HEK293 (cell line): ENCODE measurements at regions not wholly inside any gene's neighbourhood (a gene's known extent, or its start where the extent isn't known, plus 50 kb on each side); places are given as distances from the start of the nearest gene placed in this dataset.

Experiments
- CTCF ChIA-PET: fragments of 350-600 bp; formaldehyde crosslinking; extraction: SDS; loops from one replicate; lab custom pipeline; 2021; ENCODE audit warnings: antibody characterized with exemption; lab: Yijun Ruan, JAX
- POLR2A ChIA-PET: fragments of 300-600 bp; formaldehyde crosslinking; extraction: SDS; loops from one replicate; lab custom pipeline; 2020; ENCODE audit warnings: antibody characterized with exemption, inconsistent platforms; lab: Yijun Ruan, JAX
- H3K27ac ChIP-seq: fragments of 200-500 bp; sonication (Bioruptor generic); 2 replicates; pipeline ENCODE4 v1.5.1; 2014; ENCODE audit warnings: low read depth, low read length, control low read depth, inconsistent platforms; ENCODE audit errors: extremely low read depth
- H3K36me3 ChIP-seq, 2 experiments: fragments of 200-500 bp in 1 of 2; sonication (Bioruptor generic) in 1 of 2; 1 replicate in 1 of 2; 2 replicates in 1 of 2; pipeline ENCODE4 v1.5.1; 2014 to 2017; ENCODE audit warnings: inconsistent platforms in 2 of 2, low read length in 2 of 2; ENCODE audit not compliant: control insufficient read depth in 2 of 2, insufficient read depth in 1 of 2
- H3K4me1 ChIP-seq: fragments of 200-500 bp; sonication (Bioruptor generic); 2 replicates; pipeline ENCODE4 v1.5.1; 2014; ENCODE audit warnings: mild to moderate bottlenecking, low read length, inconsistent platforms; ENCODE audit not compliant: control insufficient read depth, insufficient read depth
- H3K4me3 ChIP-seq: 2 replicates; pipeline ENCODE4 v1.5.1; 2011; ENCODE audit warnings: low read depth, mild to moderate bottlenecking, control low read depth, low read length, moderate library complexity
- H3K9me3 ChIP-seq: fragments of 200-500 bp; sonication (Bioruptor generic); 2 replicates; pipeline ENCODE4 v1.5.1; 2014; ENCODE audit warnings: low read depth, low read length, inconsistent platforms; ENCODE audit not compliant: control insufficient read depth, insufficient read depth
- HOXC10 ChIP-seq: sonication (generic); formaldehyde crosslinking; IDR thresholded peaks from 2 replicates; pipeline ENCODE4 v1.8.1; 2023; ENCODE audit warnings: mild to moderate bottlenecking, missing genetic modification reagents
- YY2 ChIP-seq: fragments of 450-650 bp; formaldehyde crosslinking; IDR thresholded peaks from 2 replicates; pipeline ENCODE4 v1.5.1; 2016; ENCODE audit warnings: missing biosample characterization, missing genetic modification characterization
- ZNF211 ChIP-seq: fragments of 450-650 bp; formaldehyde crosslinking; IDR thresholded peaks from 2 replicates; pipeline ENCODE4 v1.5.1; 2016; ENCODE audit warnings: low read depth, missing biosample characterization, missing genetic modification characterization
- ZNF23 ChIP-seq: fragments of 450-650 bp; formaldehyde crosslinking; IDR thresholded peaks from 2 replicates; pipeline ENCODE4 v1.5.1; 2016; ENCODE audit warnings: missing biosample characterization, missing genetic modification characterization, borderline replicate concordance
- ZNF362 ChIP-seq: fragments of 450-650 bp; formaldehyde crosslinking; IDR thresholded peaks from 2 replicates; pipeline ENCODE4 v1.5.1; 2016; ENCODE audit warnings: missing biosample characterization, missing genetic modification characterization
- ZNF394 ChIP-seq: fragments of 450-650 bp; formaldehyde crosslinking; IDR thresholded peaks from 2 replicates; pipeline ENCODE4 v1.5.1; 2016; ENCODE audit warnings: missing biosample characterization, missing genetic modification characterization, mild to moderate bottlenecking, moderate library complexity, borderline replicate concordance
- ZNF433 ChIP-seq: fragments of 450-650 bp; formaldehyde crosslinking; IDR thresholded peaks from 2 replicates; pipeline ENCODE4 v1.5.1; 2016; ENCODE audit warnings: missing biosample characterization, missing genetic modification characterization, low read depth
- ZNF48 ChIP-seq: fragments of 450-650 bp; formaldehyde crosslinking; IDR thresholded peaks from 2 replicates; pipeline ENCODE4 v1.5.1; 2016; ENCODE audit warnings: missing biosample characterization, missing genetic modification characterization
- ZNF510 ChIP-seq: fragments of 450-650 bp; formaldehyde crosslinking; IDR thresholded peaks from 2 replicates; pipeline ENCODE4 v1.5.1; 2018; ENCODE audit warnings: mild to moderate bottlenecking, missing genetic modification characterization, missing biosample characterization; ENCODE audit not compliant: insufficient replicate concordance
- ZNF529 ChIP-seq: fragments of 450-650 bp; formaldehyde crosslinking; IDR thresholded peaks from 2 replicates; pipeline ENCODE4 v1.5.1; 2017; ENCODE audit warnings: missing genetic modification characterization, missing biosample characterization; ENCODE audit not compliant: insufficient replicate concordance
- ZNF580 ChIP-seq: fragments of 450-650 bp; formaldehyde crosslinking; IDR thresholded peaks from 2 replicates; pipeline ENCODE4 v1.5.1; 2016; ENCODE audit warnings: missing biosample characterization, missing genetic modification characterization
- ZNF692 ChIP-seq: fragments of 450-650 bp; formaldehyde crosslinking; IDR thresholded peaks from 2 replicates; pipeline ENCODE4 v1.5.1; 2016; ENCODE audit warnings: missing biosample characterization, missing genetic modification characterization
- ZNF707 ChIP-seq: fragments of 450-650 bp; formaldehyde crosslinking; IDR thresholded peaks from 2 replicates; pipeline ENCODE4 v1.5.1; 2016; ENCODE audit warnings: missing biosample characterization, missing genetic modification characterization
- ZNF792 ChIP-seq: fragments of 450-650 bp; formaldehyde crosslinking; IDR thresholded peaks from 2 replicates; pipeline ENCODE4 v1.5.1; 2016; ENCODE audit warnings: missing biosample characterization, missing genetic modification characterization
- ZNF837 ChIP-seq: fragments of 450-650 bp; formaldehyde crosslinking; IDR thresholded peaks from 2 replicates; pipeline ENCODE4 v1.5.1; 2016; ENCODE audit warnings: missing biosample characterization, missing genetic modification characterization
- ZSCAN23 ChIP-seq: fragments of 450-650 bp; formaldehyde crosslinking; IDR thresholded peaks from 2 replicates; pipeline ENCODE4 v1.5.1; 2016; ENCODE audit warnings: missing biosample characterization, missing genetic modification characterization
- ZXDB ChIP-seq: fragments of 450-650 bp; formaldehyde crosslinking; IDR thresholded peaks from 2 replicates; pipeline ENCODE4 v1.5.1; 2016; ENCODE audit warnings: missing biosample characterization, missing genetic modification characterization
- TF ChIP-seq, protein P1 (sequence below): fragments of 450-650 bp; formaldehyde crosslinking; IDR thresholded peaks from 2 replicates; pipeline ENCODE4 v1.5.1; 2017; ENCODE audit warnings: missing biosample characterization, missing genetic modification characterization
- TF ChIP-seq, protein P2 (sequence below): fragments of 450-650 bp; formaldehyde crosslinking; IDR thresholded peaks from 2 replicates; pipeline ENCODE4 v1.5.1; 2016; ENCODE audit warnings: missing biosample characterization, missing genetic modification characterization

DNA sequence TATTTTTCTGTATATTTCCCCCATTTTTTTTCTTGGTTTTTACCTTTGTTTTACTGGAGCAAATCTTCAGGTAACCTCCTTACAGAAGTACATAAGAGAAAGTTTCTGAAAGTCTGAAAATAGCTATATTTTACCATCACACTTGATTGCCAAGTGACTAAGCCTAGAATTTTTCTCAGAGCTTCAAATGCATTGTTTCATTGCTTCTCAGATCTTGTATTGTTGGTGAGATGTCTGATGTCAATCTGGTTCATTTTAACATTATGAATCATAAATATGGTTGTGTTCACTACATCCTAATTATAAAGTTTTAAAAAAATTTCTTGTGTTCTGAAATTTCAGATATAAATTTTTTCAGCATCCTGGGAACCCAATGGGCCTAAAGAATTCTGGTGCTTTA lies 228.2 kb downstream of the AHR start:
- POLR2A ChIA-PET: no interaction called here
- Histone ChIP-seq H3K4me3 (no peak overlapping the region), H3K27ac (no peak overlapping the region), H3K36me3 (no peaks in the 10 kb centered on the region), H3K9me3 (no peaks in the 10 kb centered on the region), H3K4me1 (0 out of 2 replicates have a peak, but pooled peaks cover 2% of the 10 kb centered on the region)
- CTCF ChIA-PET: no interaction called here
- no peak for TF ChIP-seq ZNF211 (tag by site-specific recombination)
- no peak for TF ChIP-seq ZSCAN23

GRCh38 chr7:17528636-17529035 lies 230.2 kb downstream of the AHR start:
- no peaks in the 10 kb centered on the region for H3K36me3 ChIP-seq
- no peak for TF ChIP-seq HOXC10 (CRISPR knock-in tag)
- no peak for TF ChIP-seq ZNF394
- TF ChIP-seq ZNF48 (tag by site-specific recombination): no peak
- TF ChIP-seq, protein P1, sequence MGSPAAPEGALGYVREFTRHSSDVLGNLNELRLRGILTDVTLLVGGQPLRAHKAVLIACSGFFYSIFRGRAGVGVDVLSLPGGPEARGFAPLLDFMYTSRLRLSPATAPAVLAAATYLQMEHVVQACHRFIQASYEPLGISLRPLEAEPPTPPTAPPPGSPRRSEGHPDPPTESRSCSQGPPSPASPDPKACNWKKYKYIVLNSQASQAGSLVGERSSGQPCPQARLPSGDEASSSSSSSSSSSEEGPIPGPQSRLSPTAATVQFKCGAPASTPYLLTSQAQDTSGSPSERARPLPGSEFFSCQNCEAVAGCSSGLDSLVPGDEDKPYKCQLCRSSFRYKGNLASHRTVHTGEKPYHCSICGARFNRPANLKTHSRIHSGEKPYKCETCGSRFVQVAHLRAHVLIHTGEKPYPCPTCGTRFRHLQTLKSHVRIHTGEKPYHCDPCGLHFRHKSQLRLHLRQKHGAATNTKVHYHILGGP (tag by site-specific recombination): no peak
- TF ChIP-seq, protein P2, sequence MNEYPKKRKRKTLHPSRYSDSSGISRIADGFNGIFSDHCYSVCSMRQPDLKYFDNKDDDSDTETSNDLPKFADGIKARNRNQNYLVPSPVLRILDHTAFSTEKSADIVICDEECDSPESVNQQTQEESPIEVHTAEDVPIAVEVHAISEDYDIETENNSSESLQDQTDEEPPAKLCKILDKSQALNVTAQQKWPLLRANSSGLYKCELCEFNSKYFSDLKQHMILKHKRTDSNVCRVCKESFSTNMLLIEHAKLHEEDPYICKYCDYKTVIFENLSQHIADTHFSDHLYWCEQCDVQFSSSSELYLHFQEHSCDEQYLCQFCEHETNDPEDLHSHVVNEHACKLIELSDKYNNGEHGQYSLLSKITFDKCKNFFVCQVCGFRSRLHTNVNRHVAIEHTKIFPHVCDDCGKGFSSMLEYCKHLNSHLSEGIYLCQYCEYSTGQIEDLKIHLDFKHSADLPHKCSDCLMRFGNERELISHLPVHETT: no peak
- TF ChIP-seq ZXDB: no peak
- TF ChIP-seq YY2 (tag by site-specific recombination): no peak
- TF ChIP-seq ZNF837 (tag by site-specific recombination): no peak
- no peak for TF ChIP-seq ZNF707 (tag by site-specific recombination)
- no peak for TF ChIP-seq ZNF433 (tag by site-specific recombination)
- no peak for TF ChIP-seq ZNF510 (tag by site-specific recombination)
- TF ChIP-seq ZNF792: no peak
- no peak for TF ChIP-seq ZNF23
- no peak for TF ChIP-seq ZNF692 (tag by site-specific recombination)
- no peak for TF ChIP-seq ZNF362 (tag by site-specific recombination)
- TF ChIP-seq ZNF529 (tag by site-specific recombination): no peak
- TF ChIP-seq, all 188 proteins: peak for 0
- ChIA-PET POLR2A (no interaction called here), CTCF (no interaction called here)
- H3K9me3 ChIP-seq: no peaks in the 10 kb centered on the region
- 0 out of 2 replicates have a peak, but pooled peaks cover 2% of the 10 kb centered on the region for H3K4me1 ChIP-seq
- H3K27ac ChIP-seq: no peak overlapping the region
- no peak overlapping the region for H3K4me3 ChIP-seq

DNA sequence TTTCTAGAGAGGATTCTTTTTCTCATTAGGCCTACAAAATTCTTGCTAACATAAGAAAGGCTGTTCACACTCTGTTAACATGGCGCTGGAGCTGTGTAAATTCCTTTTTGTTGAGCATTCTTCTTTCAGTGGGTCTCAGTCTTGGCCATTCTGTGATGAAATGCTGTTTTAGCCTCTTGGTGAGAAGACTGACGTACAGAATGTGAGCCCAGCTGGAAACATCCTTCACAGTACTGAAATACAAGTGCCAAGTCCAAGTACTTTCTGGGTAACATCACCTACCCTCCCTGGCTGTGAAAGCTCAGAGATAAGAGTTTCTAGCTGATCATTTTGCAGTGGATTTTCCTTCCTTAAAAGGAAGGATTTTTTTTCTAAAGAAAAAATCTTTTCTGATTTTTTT lies 231.8 kb downstream of the AHR start:
- no peak overlapping the region for H3K27ac ChIP-seq
- no peaks in the 10 kb centered on the region for H3K9me3 ChIP-seq
- CTCF ChIA-PET: interaction anchor here (0.7 kb wide), 2 partner anchors 325 to 550 kb away, joined by 3 to 4 read pairs; no protein-coding TSS in a partner anchor
- H3K4me1 ChIP-seq: no peaks in the 10 kb centered on the region
- no peak for TF ChIP-seq ZNF580 (tag by site-specific recombination)
- TF ChIP-seq, all 188 proteins: peak for 0
- POLR2A ChIA-PET: no interaction called here
- Histone ChIP-seq H3K36me3 (no peaks in the 10 kb centered on the region), H3K4me3 (no peak overlapping the region)
